HEK293 (cell line): ENCODE measurements at regions not wholly inside any gene's neighbourhood (a gene's known extent, or its start where the extent isn't known, plus 50 kb on each side); places are given as distances from the start of the nearest gene placed in this dataset.

Experiments
- KLF1 ChIP-seq: fragments of 450-650 bp; formaldehyde crosslinking; IDR thresholded peaks from 2 replicates; pipeline ENCODE4 v1.5.1; 2016; ENCODE audit warnings: missing biosample characterization, missing genetic modification characterization
- ZNF132 ChIP-seq: fragments of 450-650 bp; formaldehyde crosslinking; IDR thresholded peaks from 2 replicates; pipeline ENCODE4 v1.5.1; 2017; ENCODE audit warnings: missing biosample characterization, missing genetic modification characterization, borderline replicate concordance
- ZNF433 ChIP-seq: fragments of 450-650 bp; formaldehyde crosslinking; IDR thresholded peaks from 2 replicates; pipeline ENCODE4 v1.5.1; 2016; ENCODE audit warnings: missing biosample characterization, missing genetic modification characterization, low read depth
- ZNF701 ChIP-seq: fragments of 450-650 bp; formaldehyde crosslinking; IDR thresholded peaks from 2 replicates; pipeline ENCODE4 v1.5.1; 2016; ENCODE audit warnings: missing biosample characterization, missing genetic modification characterization
- ZNF785 ChIP-seq: fragments of 450-650 bp; formaldehyde crosslinking; IDR thresholded peaks from 2 replicates; pipeline ENCODE4 v1.5.1; 2016; ENCODE audit warnings: missing biosample characterization, missing genetic modification characterization
- TF ChIP-seq, protein P1 (sequence below): fragments of 450-650 bp; formaldehyde crosslinking; IDR thresholded peaks from 2 replicates; pipeline ENCODE4 v1.5.1; 2016; ENCODE audit warnings: missing biosample characterization, missing genetic modification characterization
- TF ChIP-seq, protein P2 (sequence below): fragments of 450-650 bp; formaldehyde crosslinking; IDR thresholded peaks from 2 replicates; pipeline ENCODE4 v1.5.1; 2016; ENCODE audit warnings: missing biosample characterization, missing genetic modification characterization

DNA sequence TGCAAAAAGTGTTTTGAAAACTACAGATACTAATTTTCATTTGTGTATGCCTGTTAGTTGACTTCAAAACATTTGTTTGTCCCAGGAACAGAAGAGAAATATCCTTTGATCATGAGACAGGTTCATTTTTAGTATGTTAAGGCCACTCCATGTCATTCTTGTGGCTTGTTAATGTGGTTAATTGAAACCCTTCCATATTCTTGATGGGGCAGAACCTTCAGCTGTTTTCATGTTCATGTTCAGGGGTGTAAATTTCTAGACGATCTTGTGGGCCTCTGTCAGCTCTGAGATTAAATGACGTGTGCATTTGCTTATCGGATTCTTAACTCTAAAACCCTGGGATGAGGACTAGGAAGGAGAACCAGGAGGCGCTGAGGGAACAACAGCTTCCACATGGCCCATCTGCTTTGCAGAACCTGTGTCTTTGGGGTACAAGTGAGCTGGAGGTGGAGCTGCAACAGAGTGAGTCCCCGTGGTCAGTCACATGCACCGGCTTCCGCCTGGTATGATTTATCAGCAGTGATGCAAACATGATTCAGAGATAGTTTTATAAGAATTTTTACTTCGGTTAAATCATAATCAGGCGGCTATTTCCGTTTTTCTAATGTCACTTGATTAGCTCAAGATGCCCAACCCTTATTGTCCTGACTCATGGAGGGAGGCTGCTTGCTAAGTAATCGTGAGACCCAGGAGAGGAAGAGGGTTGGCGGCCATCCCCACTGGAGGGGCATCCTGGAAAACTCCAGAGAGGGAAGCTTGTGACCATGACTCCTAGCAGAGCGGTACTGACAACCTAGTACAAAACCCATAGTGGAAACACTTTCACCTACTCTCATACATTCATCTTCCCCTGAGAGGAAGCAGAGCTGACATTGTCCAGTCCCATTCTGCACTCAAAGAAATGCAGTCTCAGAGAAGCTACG lies 138.4 kb downstream of the C9orf152 start:
- TF ChIP-seq, protein P1, sequence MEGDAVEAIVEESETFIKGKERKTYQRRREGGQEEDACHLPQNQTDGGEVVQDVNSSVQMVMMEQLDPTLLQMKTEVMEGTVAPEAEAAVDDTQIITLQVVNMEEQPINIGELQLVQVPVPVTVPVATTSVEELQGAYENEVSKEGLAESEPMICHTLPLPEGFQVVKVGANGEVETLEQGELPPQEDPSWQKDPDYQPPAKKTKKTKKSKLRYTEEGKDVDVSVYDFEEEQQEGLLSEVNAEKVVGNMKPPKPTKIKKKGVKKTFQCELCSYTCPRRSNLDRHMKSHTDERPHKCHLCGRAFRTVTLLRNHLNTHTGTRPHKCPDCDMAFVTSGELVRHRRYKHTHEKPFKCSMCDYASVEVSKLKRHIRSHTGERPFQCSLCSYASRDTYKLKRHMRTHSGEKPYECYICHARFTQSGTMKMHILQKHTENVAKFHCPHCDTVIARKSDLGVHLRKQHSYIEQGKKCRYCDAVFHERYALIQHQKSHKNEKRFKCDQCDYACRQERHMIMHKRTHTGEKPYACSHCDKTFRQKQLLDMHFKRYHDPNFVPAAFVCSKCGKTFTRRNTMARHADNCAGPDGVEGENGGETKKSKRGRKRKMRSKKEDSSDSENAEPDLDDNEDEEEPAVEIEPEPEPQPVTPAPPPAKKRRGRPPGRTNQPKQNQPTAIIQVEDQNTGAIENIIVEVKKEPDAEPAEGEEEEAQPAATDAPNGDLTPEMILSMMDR (tag by site-specific recombination), result no peak
- TF ChIP-seq, protein P2, sequence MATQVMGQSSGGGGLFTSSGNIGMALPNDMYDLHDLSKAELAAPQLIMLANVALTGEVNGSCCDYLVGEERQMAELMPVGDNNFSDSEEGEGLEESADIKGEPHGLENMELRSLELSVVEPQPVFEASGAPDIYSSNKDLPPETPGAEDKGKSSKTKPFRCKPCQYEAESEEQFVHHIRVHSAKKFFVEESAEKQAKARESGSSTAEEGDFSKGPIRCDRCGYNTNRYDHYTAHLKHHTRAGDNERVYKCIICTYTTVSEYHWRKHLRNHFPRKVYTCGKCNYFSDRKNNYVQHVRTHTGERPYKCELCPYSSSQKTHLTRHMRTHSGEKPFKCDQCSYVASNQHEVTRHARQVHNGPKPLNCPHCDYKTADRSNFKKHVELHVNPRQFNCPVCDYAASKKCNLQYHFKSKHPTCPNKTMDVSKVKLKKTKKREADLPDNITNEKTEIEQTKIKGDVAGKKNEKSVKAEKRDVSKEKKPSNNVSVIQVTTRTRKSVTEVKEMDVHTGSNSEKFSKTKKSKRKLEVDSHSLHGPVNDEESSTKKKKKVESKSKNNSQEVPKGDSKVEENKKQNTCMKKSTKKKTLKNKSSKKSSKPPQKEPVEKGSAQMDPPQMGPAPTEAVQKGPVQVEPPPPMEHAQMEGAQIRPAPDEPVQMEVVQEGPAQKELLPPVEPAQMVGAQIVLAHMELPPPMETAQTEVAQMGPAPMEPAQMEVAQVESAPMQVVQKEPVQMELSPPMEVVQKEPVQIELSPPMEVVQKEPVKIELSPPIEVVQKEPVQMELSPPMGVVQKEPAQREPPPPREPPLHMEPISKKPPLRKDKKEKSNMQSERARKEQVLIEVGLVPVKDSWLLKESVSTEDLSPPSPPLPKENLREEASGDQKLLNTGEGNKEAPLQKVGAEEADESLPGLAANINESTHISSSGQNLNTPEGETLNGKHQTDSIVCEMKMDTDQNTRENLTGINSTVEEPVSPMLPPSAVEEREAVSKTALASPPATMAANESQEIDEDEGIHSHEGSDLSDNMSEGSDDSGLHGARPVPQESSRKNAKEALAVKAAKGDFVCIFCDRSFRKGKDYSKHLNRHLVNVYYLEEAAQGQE, result no peak
- TF ChIP-seq ZNF701 (tag by site-specific recombination), result no peak
- TF ChIP-seq ZNF433 (tag by site-specific recombination), result no peak
- no peak for TF ChIP-seq ZNF785 (tag by site-specific recombination)
- no peak for TF ChIP-seq KLF1 (tag by site-specific recombination)
- TF ChIP-seq ZNF132 (tag by site-specific recombination), result no peak
